Right lung (tissue), 2 donors: ENCODE measurements at regions not wholly inside any gene's neighbourhood (a gene's known extent, or its start where the extent isn't known, plus 50 kb on each side); places are given as distances from the start of the nearest gene placed in this dataset.
A peak's percentile ranks its signal among the peaks of the same experiment; 100 is the strongest.

Experiments used
- DNase-seq, 2 donors: peaks; one replicate each; pipeline ENCODE4 v3.0.0-alpha.2; 2013

- DNase-seq: no peak
Observed at GRCh38 chr18:68466672-68467071, 248.2 kb downstream of the TMX3 start.

- no peak for DNase-seq
Observed at GRCh38 chr18:68462766-68463165, 252.1 kb downstream of the TMX3 start.

GRCh38 chr18:68462148-68462547, 252.8 kb downstream of the TMX3 start:
- DNase-seq: no peak

GRCh38 chr18:68461481-68462018, 253.4 kb downstream of the TMX3 start:
- DNase-seq: peak; percentile 43 to 60

- no peak for DNase-seq
Observed at GRCh38 chr18:68459968-68460367, 254.9 kb downstream of the TMX3 start.

GRCh38 chr18:68456985-68457384, 257.9 kb downstream of the TMX3 start:
- no peak for DNase-seq

GRCh38 chr18:68455229-68455603, 259.7 kb downstream of the TMX3 start:
- no peak for DNase-seq

GRCh38 chr18:68454511-68455228, 260.2 kb downstream of the TMX3 start:
- no peak for DNase-seq

- no peak for DNase-seq
Observed at GRCh38 chr18:68449292-68449691, 265.6 kb downstream of the TMX3 start.

GRCh38 chr18:68448736-68449135, 266.2 kb downstream of the TMX3 start:
- DNase-seq: no peak

- no peak for DNase-seq
Observed at GRCh38 chr18:68447286-68447685, 267.6 kb downstream of the TMX3 start.

GRCh38 chr18:68445668-68446426, 269.1 kb downstream of the TMX3 start:
- DNase-seq: no peak

GRCh38 chr18:68445136-68445535, 269.8 kb downstream of the TMX3 start:
- DNase-seq: no peak

- no peak for DNase-seq
Observed at GRCh38 chr18:68441241-68441640, 273.7 kb downstream of the TMX3 start.

- DNase-seq: no peak
Observed at GRCh38 chr18:68440433-68440832, 274.5 kb downstream of the TMX3 start.

GRCh38 chr18:68439642-68440041, 275.3 kb downstream of the TMX3 start:
- DNase-seq: no peak

- no peak for DNase-seq
Observed at GRCh38 chr18:68438983-68439382, 275.9 kb downstream of the TMX3 start.

- DNase-seq: no peak
Observed at GRCh38 chr18:68438536-68438935, 276.4 kb downstream of the TMX3 start.

- no peak for DNase-seq
Observed at GRCh38 chr18:68436485-68436884, 278.4 kb downstream of the TMX3 start.

GRCh38 chr18:68435581-68435980, 279.3 kb downstream of the TMX3 start:
- no peak for DNase-seq

GRCh38 chr18:68431922-68432198, 283.0 kb downstream of the TMX3 start:
- DNase-seq: no peak

- no peak for DNase-seq
Observed at GRCh38 chr18:68431111-68431921, 283.6 kb downstream of the TMX3 start.

GRCh38 chr18:68429841-68430240, 285.1 kb downstream of the TMX3 start:
- DNase-seq: no peak
